HepG2 (cell line): ENCODE measurements at regions not wholly inside any gene's neighbourhood (a gene's known extent, or its start where the extent isn't known, plus 50 kb on each side); places are given as distances from the start of the nearest gene placed in this dataset.

Experiments used
- ATAC-seq: fragments of 200-7000 bp; cut with Tn5 transposase; 3 replicates; pipeline ENCODE4 v1.9.1; 2020; ENCODE audit warnings: mild to moderate bottlenecking, moderate library complexity
- BruUV-seq: library from RNA; stranded (reverse); fragments of 400-500 nt; replicated peaks from 2 replicates; lab custom pipeline; 2021; lab: Mats Ljungman, UMichigan
- CTCF ChIA-PET: fragments of 300-600 bp; formaldehyde crosslinking; extraction: SDS; loops from one replicate; lab custom pipeline; 2021; ENCODE audit warnings: low total read pairs, inconsistent platforms, low intra/inter-chr PET ratio; lab: Yijun Ruan, JAX
- POLR2A ChIA-PET: fragments of 350-600 bp; sonication (Branson Sonifier 250); formaldehyde crosslinking; loops from one replicate; lab custom pipeline; 2020; ENCODE audit warnings: antibody characterized with exemption, inconsistent platforms; lab: Yijun Ruan, JAX
- DNase-seq: peaks from one replicate; pipeline ENCODE4 v3.0.0-alpha.2; 2015; ENCODE audit warnings: low spot score
- FAIRE-seq: peaks from 3 replicates; lab custom pipeline; 2011; peaks lifted over from hg19 to GRCh38; lab: Jason Lieb, UNC
- H2AFZ ChIP-seq: one replicate; pipeline ENCODE4 v1.6.1; 2011; ENCODE audit warnings: low read length, inconsistent platforms
- H3K27ac ChIP-seq: fragments of 300-600 bp; 3 replicates; pipeline ENCODE4 v1.8.0; 2011; ENCODE audit warnings: mixed run types, mild to moderate bottlenecking, mixed read lengths, low read length, inconsistent platforms; ENCODE audit not compliant: insufficient read depth; ENCODE audit errors: extremely low read length
- H3K27me3 ChIP-seq, 2 experiments: fragments of 200-600 bp in 1 of 2; 2 replicates in 1 of 2; 3 replicates in 1 of 2; pipeline versions ENCODE4 v1.6.0 to v1.8.0; 2011; ENCODE audit warnings: low read length in 2 of 2, mild to moderate bottlenecking in 2 of 2, moderate library complexity in 2 of 2, inconsistent platforms in 1 of 2; ENCODE audit not compliant: insufficient read depth in 2 of 2, control insufficient read depth in 1 of 2
- H3K36me3 ChIP-seq, 2 experiments: fragments of 200-600 bp in 1 of 2; replicated peaks in 1 of 2; 2 replicates in 1 of 2; 3 replicates in 1 of 2; pipeline versions ENCODE4 v1.5.1 to v1.8.0; 2011; ENCODE audit warnings: low read length in 2 of 2, inconsistent platforms in 1 of 2; ENCODE audit not compliant: insufficient read depth in 2 of 2, control insufficient read depth in 1 of 2
- H3K4me1 ChIP-seq: 2 replicates; pipeline ENCODE4 v1.5.1; 2012; ENCODE audit warnings: low read length, inconsistent platforms; ENCODE audit not compliant: insufficient read depth
- H3K4me2 ChIP-seq: 2 replicates; pipeline ENCODE4 v1.6.0; 2011; ENCODE audit warnings: low read depth, low read length, inconsistent platforms
- H3K4me3 ChIP-seq, 3 experiments: fragments of 200-600 bp in 1 of 3; sonication (generic), shearing (Covaris generic) in 1 of 3; replicated peaks in 1 of 3; 2 replicates each; pipeline ENCODE4 v1.5.1; 2011 to 2016; ENCODE audit warnings: low read length in 3 of 3, inconsistent platforms in 2 of 3, low read depth in 2 of 3, mild to moderate bottlenecking in 2 of 3, control low read depth in 1 of 3, mixed read lengths in 1 of 3; ENCODE audit not compliant: insufficient read depth in 1 of 3
- H3K79me2 ChIP-seq: one replicate; pipeline ENCODE4 v1.6.1; 2011; ENCODE audit warnings: low read length, inconsistent platforms; ENCODE audit not compliant: insufficient read depth
- H3K9ac ChIP-seq: 2 replicates; pipeline ENCODE4 v1.6.0; 2011; ENCODE audit warnings: mild to moderate bottlenecking, low read depth, low read length, inconsistent platforms; ENCODE audit not compliant: insufficient read depth
- H3K9me3 ChIP-seq: 2 replicates; pipeline ENCODE4 v1.5.1; 2012; ENCODE audit warnings: mild to moderate bottlenecking, low read length
- H4K20me1 ChIP-seq: 2 replicates; pipeline ENCODE4 v1.6.0; 2011; ENCODE audit warnings: inconsistent platforms, mild to moderate bottlenecking, low read length, moderate library complexity; ENCODE audit not compliant: insufficient read depth
- HOXA9 ChIP-seq: sonication (generic); formaldehyde crosslinking; IDR thresholded peaks from 2 replicates; pipeline ENCODE4 v1.8.1; 2022; ENCODE audit warnings: missing genetic modification reagents, mild to moderate bottlenecking, moderate library complexity, borderline replicate concordance
- IRF2 ChIP-seq: IDR thresholded peaks from 2 replicates; pipeline ENCODE4 v1.6.1; 2018; ENCODE audit warnings: missing genetic modification reagents, missing compliant biosample characterization
- MBNL3 ChIP-seq: fragments of 250-450 bp; sonication (Bioruptor Pico); conservative IDR thresholded peaks from 2 replicates; pipeline ENCODE4 v1.8.0; 2022; ENCODE audit warnings: mild to moderate bottlenecking, inconsistent platforms
- NFE2L2 ChIP-seq: fragments of 150-350 bp; IDR thresholded peaks from 2 replicates; pipeline ENCODE4 v1.6.1; 2014; ENCODE audit warnings: low read length
- REST ChIP-seq, 2 experiments: IDR thresholded peaks; 2 replicates each; pipeline ENCODE4 v1.6.1; 2011 to 2012; ENCODE audit warnings: low read length in 2 of 2, borderline replicate concordance in 1 of 2, low read depth in 1 of 2, mild to moderate bottlenecking in 1 of 2, moderate library complexity in 1 of 2
- SMAD1 ChIP-seq: sonication (generic); formaldehyde crosslinking; IDR thresholded peaks from 2 replicates; pipeline ENCODE4 v1.4.0; 2020; ENCODE audit warnings: missing genetic modification reagents, low read depth, mild to moderate bottlenecking, borderline replicate concordance
- SPEN ChIP-seq: sonication (generic); formaldehyde crosslinking; IDR thresholded peaks from 2 replicates; pipeline ENCODE4 v1.5.1; 2020; ENCODE audit warnings: low read depth, mild to moderate bottlenecking, missing genetic modification reagents
- ZBTB7A ChIP-seq: sonication (generic); formaldehyde crosslinking; IDR thresholded peaks from 2 replicates; pipeline ENCODE4 v1.8.0; 2022; ENCODE audit warnings: mild to moderate bottlenecking, missing genetic modification reagents
- ZNF121 ChIP-seq: sonication (generic); formaldehyde crosslinking; IDR thresholded peaks from 2 replicates; pipeline ENCODE4 v1.5.0; 2020; ENCODE audit warnings: mild to moderate bottlenecking, missing genetic modification reagents
- ZNF441 ChIP-seq: sonication (generic); formaldehyde crosslinking; IDR thresholded peaks from 2 replicates; pipeline ENCODE4 v1.7.0; 2021; ENCODE audit warnings: missing genetic modification reagents, borderline replicate concordance
- ZNF501 ChIP-seq: sonication (generic); formaldehyde crosslinking; IDR thresholded peaks from 2 replicates; pipeline ENCODE4 v1.5.1; 2020; ENCODE audit warnings: mild to moderate bottlenecking, moderate library complexity, missing genetic modification reagents
- ZNF775 ChIP-seq: sonication (generic); formaldehyde crosslinking; IDR thresholded peaks from 2 replicates; pipeline ENCODE4 v1.4.0; 2020; ENCODE audit warnings: missing genetic modification reagents, mild to moderate bottlenecking, moderate library complexity, borderline replicate concordance
- ZSCAN30 ChIP-seq: sonication (generic); formaldehyde crosslinking; IDR thresholded peaks from 2 replicates; pipeline ENCODE4 v1.5.0; 2020; ENCODE audit warnings: mild to moderate bottlenecking, missing genetic modification reagents
- WGBS: methylation state at CpG from one replicate; pipeline ENCODE4 v1.1.6; 2017; ENCODE audit warnings: low lambda C conversion rate; 5-methylcytosine and 5-hydroxymethylcytosine counted together
- in situ Hi-C: cut with HindIII; loops from 2 replicates; pipeline ENCODE4 v1.10.0; 2017; ENCODE audit warnings: low pct_unique_long_range_greater_than_20kb; ENCODE audit not compliant: extremely low pct_ligation_motif_present
- intact Hi-C: fragments of 100-400 bp; cut with micrococcal nuclease; formaldehyde crosslinking; loops from one replicate; pipeline ENCODE4 v1.10.0; 2022; ENCODE audit not compliant: unreplicated experiment
- TF ChIP-seq, protein P1 (sequence below): sonication (generic); formaldehyde crosslinking; IDR thresholded peaks from 2 replicates; pipeline ENCODE4 v1.5.0; 2020; ENCODE audit warnings: mild to moderate bottlenecking, missing genetic modification reagents
- TF ChIP-seq, protein P2 (sequence below): IDR thresholded peaks from 2 replicates; pipeline ENCODE4 v1.6.1; 2016; ENCODE audit warnings: low read depth, control low read depth

DNA sequence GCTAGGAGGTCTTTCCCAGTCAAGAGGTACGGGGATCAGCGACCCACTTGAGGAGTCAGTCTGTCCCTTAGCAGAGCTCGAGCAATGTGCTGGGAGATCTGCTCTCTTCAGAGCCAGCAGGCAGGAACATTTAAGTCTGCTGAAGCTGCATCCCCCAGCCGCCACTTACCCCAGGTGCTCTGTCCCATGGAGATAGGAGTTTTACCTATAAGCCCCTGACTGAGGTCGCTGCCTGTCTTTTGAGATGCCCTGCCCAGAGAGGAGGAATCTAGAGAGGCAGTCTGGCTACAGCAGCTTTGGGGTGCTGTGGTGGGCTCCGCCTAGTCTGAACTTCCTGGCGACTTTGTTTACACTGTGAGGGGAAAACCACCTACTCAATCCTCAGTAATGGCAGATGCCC is 874.9 kb upstream of the FLRT2 start (continued):
- TF ChIP-seq, protein P1, sequence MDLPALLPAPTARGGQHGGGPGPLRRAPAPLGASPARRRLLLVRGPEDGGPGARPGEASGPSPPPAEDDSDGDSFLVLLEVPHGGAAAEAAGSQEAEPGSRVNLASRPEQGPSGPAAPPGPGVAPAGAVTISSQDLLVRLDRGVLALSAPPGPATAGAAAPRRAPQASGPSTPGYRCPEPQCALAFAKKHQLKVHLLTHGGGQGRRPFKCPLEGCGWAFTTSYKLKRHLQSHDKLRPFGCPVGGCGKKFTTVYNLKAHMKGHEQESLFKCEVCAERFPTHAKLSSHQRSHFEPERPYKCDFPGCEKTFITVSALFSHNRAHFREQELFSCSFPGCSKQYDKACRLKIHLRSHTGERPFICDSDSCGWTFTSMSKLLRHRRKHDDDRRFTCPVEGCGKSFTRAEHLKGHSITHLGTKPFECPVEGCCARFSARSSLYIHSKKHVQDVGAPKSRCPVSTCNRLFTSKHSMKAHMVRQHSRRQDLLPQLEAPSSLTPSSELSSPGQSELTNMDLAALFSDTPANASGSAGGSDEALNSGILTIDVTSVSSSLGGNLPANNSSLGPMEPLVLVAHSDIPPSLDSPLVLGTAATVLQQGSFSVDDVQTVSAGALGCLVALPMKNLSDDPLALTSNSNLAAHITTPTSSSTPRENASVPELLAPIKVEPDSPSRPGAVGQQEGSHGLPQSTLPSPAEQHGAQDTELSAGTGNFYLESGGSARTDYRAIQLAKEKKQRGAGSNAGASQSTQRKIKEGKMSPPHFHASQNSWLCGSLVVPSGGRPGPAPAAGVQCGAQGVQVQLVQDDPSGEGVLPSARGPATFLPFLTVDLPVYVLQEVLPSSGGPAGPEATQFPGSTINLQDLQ = no peak
- TF ChIP-seq ZSCAN30 (no peak), ZBTB7A (CRISPR knock-in tag) (no peak), ZNF121 (no peak)

DNA sequence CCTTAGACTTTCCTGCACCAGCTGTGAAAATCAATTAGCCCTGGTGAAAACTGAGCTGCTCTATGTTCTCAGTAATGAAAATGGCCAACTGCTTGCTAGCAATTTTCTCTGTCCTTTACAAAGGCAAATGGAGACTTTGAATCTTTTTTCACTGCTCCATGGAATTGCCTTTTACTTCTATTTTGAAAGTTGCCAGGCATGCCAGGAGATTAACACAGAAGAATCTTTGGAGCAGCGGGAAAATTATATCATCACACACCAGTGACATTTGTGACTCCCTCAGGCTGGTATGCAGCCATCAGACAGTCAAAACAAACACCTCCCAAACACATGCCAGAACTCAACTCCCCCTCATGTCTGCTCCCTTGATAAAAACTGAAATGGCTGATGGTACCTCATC is 872.0 kb upstream of the FLRT2 start:
- no peak for FAIRE-seq
- in situ Hi-C loops = no loop called here
- DNase-seq = no peak
- WGBS = 0% methylated on average over 1 of the region's 1 CpG
- Histone ChIP-seq H3K4me1 (no peaks in the 10 kb centered on the region), H3K4me3 (no peak overlapping the region), H3K9me3 (peaks cover 90% of the 10 kb centered on the region), H3K4me2 (no peak overlapping the region), H3K79me2 (no peaks in the 10 kb centered on the region), H3K9ac (no peak overlapping the region), H3K36me3 (no peaks in the 10 kb centered on the region), H3K27ac (no peak overlapping the region), H3K27me3 (no peaks in the 10 kb centered on the region), H2AFZ (no peak overlapping the region), H4K20me1 (no peaks in the 10 kb centered on the region)
- no TSS peak for BruUV-seq
- no peak for ATAC-seq
- POLR2A ChIA-PET = no interaction called here
- CTCF ChIA-PET = no interaction called here
- intact Hi-C loops = no loop called here
- TF ChIP-seq, protein P2, sequence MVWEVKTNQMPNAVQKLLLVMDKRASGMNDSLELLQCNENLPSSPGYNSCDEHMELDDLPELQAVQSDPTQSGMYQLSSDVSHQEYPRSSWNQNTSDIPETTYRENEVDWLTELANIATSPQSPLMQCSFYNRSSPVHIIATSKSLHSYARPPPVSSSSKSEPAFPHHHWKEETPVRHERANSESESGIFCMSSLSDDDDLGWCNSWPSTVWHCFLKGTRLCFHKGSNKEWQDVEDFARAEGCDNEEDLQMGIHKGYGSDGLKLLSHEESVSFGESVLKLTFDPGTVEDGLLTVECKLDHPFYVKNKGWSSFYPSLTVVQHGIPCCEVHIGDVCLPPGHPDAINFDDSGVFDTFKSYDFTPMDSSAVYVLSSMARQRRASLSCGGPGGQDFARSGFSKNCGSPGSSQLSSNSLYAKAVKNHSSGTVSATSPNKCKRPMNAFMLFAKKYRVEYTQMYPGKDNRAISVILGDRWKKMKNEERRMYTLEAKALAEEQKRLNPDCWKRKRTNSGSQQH (CRISPR knock-in tag) = no peak
- TF ChIP-seq MBNL3 (no peak), ZNF775 (CRISPR knock-in tag) (no peak), ZNF501 (no peak), IRF2 (CRISPR knock-in tag) (no peak), HOXA9 (CRISPR knock-in tag) (no peak), ZNF441 (CRISPR knock-in tag) (no peak), SMAD1 (CRISPR knock-in tag) (no peak), REST (IDR thresholded peaks at IDR 0.05; ENCODE audit: borderline replicate concordance in 1 of 2, low read depth in 1 of 2, low read length in 2 of 2) (no peak), SPEN (CRISPR knock-in tag) (no peak), NFE2L2 (no peak)
